ENCODE measurements at regions not wholly inside any gene's neighbourhood (a gene's known extent, or its start where the extent isn't known, plus 50 kb on each side); places are given as distances from the start of the nearest gene placed in this dataset.

DNA sequence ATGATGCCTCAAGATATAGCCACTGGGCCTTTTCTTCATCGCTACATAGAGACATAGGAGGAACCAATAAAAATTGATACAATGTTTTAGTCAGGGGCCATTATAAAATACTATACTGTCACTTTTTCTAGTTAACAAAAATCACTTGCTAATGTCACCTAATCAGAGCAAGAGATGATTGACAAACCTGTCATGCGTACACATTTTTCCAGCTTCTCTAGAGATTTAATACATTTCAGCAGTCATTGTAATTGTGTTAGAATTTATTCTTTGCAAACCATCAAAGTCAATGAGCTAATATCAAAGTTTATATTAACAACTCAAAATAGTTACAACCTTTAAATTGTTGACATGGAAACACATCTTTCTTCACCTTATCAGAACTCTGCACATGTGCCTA, 513.6 kb upstream of the SEMA6A start:
- BruUV-seq (replicated peaks) = no TSS peak
- no peak overlapping the region for H3K27ac Mint-ChIP-seq (ENCODE audit: low read depth, unreplicated experiment)
- no peak for DNase-seq (ENCODE audit: unreplicated experiment)
- H3K9me3 Mint-ChIP-seq (ENCODE audit: unreplicated experiment) = peaks cover 1% of the 10 kb centered on the region
- H3K4me1 Mint-ChIP-seq (ENCODE audit: insufficient read depth, unreplicated experiment) = no peaks in the 10 kb centered on the region
- TF ChIP-seq, protein P1, sequence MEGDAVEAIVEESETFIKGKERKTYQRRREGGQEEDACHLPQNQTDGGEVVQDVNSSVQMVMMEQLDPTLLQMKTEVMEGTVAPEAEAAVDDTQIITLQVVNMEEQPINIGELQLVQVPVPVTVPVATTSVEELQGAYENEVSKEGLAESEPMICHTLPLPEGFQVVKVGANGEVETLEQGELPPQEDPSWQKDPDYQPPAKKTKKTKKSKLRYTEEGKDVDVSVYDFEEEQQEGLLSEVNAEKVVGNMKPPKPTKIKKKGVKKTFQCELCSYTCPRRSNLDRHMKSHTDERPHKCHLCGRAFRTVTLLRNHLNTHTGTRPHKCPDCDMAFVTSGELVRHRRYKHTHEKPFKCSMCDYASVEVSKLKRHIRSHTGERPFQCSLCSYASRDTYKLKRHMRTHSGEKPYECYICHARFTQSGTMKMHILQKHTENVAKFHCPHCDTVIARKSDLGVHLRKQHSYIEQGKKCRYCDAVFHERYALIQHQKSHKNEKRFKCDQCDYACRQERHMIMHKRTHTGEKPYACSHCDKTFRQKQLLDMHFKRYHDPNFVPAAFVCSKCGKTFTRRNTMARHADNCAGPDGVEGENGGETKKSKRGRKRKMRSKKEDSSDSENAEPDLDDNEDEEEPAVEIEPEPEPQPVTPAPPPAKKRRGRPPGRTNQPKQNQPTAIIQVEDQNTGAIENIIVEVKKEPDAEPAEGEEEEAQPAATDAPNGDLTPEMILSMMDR (IDR thresholded peaks at IDR 0.05; ENCODE audit: unreplicated experiment) = no peak
- ChIA-PET CTCF (interaction anchor here (0.6 kb wide), 1 partner anchor 9 kb away, joined by 3 read pairs; no protein-coding TSS in a partner anchor), POLR2A (interaction anchor here (1.0 kb wide), 1 partner anchor 9 kb away, joined by 3 read pairs; no protein-coding TSS in a partner anchor)
- H3K27me3 Mint-ChIP-seq (ENCODE audit: insufficient read depth, unreplicated experiment) = no peaks in the 10 kb centered on the region
- H3K4me3 Mint-ChIP-seq (ENCODE audit: unreplicated experiment) = no peak overlapping the region
- intact Hi-C loops (cut with micrococcal nuclease) = no loop called here
- no peaks in the 10 kb centered on the region for H3K36me3 Mint-ChIP-seq (ENCODE audit: insufficient read depth, unreplicated experiment)

DNA sequence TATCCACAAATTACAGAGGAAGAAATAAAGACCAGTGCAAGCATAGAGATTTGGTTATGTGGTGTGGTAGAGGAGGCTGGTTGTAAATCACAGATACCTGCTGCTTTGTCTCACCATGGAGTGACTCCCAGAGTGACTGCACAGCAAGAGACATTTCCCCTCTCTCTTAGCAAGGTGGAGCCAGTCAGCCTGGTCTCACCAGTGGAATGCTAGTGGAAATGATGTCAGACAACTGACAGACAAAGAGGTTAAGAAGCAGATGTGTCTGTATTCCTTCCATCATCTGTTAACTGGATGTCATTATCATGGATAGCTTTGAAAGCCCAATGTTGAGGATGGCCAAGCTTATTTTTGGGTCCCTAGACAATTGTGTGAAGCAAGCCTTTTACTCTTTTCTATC, 509.4 kb upstream of the SEMA6A start:
- ChIA-PET POLR2A (no interaction called here), CTCF (interaction anchor here (0.7 kb wide), 3 partner anchors 31 to 503 kb away, joined by 3 read pairs; no protein-coding TSS in a partner anchor)
- no peak overlapping the region for H3K27ac Mint-ChIP-seq (ENCODE audit: low read depth, unreplicated experiment)
- TF ChIP-seq, protein P1 (IDR thresholded peaks at IDR 0.05; ENCODE audit: unreplicated experiment) = no peak
- H3K27me3 Mint-ChIP-seq (ENCODE audit: insufficient read depth, unreplicated experiment) = no peaks in the 10 kb centered on the region
- H3K4me3 Mint-ChIP-seq (ENCODE audit: unreplicated experiment) = no peak overlapping the region
- no peaks in the 10 kb centered on the region for H3K36me3 Mint-ChIP-seq (ENCODE audit: insufficient read depth, unreplicated experiment)
- no peaks in the 10 kb centered on the region for H3K9me3 Mint-ChIP-seq (ENCODE audit: unreplicated experiment)
- no TSS peak for BruUV-seq (replicated peaks)
- DNase-seq (ENCODE audit: unreplicated experiment) = no peak
- intact Hi-C loops (cut with micrococcal nuclease) = no loop called here
- H3K4me1 Mint-ChIP-seq (ENCODE audit: insufficient read depth, unreplicated experiment) = no peaks in the 10 kb centered on the region

DNA sequence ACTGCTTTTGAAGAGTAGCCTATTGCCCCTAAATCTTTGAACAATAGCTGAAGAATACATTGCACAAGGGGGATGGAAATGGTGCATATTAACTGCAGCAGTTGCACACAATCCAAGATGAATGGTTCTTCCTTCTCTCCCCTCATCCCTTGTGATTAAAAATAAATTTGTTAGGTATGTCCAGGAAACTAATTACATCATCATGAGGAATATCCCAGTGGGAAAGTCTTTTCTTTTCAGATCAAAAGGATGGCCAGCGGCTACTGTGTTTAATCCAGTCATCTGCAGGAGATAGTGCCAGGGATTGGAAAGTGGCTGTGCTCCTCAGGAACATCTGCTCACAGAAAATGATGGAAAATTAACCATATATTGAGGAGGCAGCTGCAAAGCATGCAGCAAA, 508.4 kb upstream of the SEMA6A start:
- Mint-ChIP-seq H3K36me3 (ENCODE audit: insufficient read depth, unreplicated experiment) (no peaks in the 10 kb centered on the region), H3K4me1 (ENCODE audit: insufficient read depth, unreplicated experiment) (no peaks in the 10 kb centered on the region), H3K27ac (ENCODE audit: low read depth, unreplicated experiment) (no peak overlapping the region), H3K4me3 (ENCODE audit: unreplicated experiment) (no peak overlapping the region), H3K27me3 (ENCODE audit: insufficient read depth, unreplicated experiment) (no peaks in the 10 kb centered on the region), H3K9me3 (ENCODE audit: unreplicated experiment) (no peaks in the 10 kb centered on the region)
- CTCF ChIA-PET = interaction anchor here (0.6 to 0.7 kb wide), 2 partner anchors 181 to 183 kb away, joined by 3 read pairs; no protein-coding TSS in a partner anchor
- no peak for DNase-seq (ENCODE audit: unreplicated experiment)
- TF ChIP-seq, protein P1 (IDR thresholded peaks at IDR 0.05; ENCODE audit: unreplicated experiment) = no peak
- intact Hi-C loops (cut with micrococcal nuclease) = no loop called here
- BruUV-seq (replicated peaks) = no TSS peak
- POLR2A ChIA-PET = no interaction called here

DNA sequence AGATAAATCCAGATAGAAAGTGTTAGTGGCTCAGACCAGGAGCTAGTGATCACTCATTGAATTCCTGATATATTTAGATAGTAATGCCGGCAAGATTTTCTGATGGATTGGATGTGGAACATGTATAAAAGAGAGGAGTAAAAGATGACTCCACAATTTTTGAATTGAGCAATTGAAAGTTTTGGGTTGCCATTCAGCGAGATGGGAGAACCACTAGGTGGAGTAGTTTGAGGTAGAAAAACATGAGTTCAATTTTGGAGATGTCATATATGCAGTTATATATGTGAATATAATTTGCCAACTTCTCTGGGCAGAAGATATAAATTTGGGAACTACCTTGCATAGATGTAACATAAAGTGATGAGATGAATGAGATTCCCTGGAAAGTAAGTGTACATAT, 502.5 kb upstream of the SEMA6A start:
- Mint-ChIP-seq H3K9me3 (ENCODE audit: unreplicated experiment) (no peaks in the 10 kb centered on the region), H3K4me1 (ENCODE audit: insufficient read depth, unreplicated experiment) (no peaks in the 10 kb centered on the region), H3K27me3 (ENCODE audit: insufficient read depth, unreplicated experiment) (no peaks in the 10 kb centered on the region), H3K27ac (ENCODE audit: low read depth, unreplicated experiment) (no peak overlapping the region), H3K36me3 (ENCODE audit: insufficient read depth, unreplicated experiment) (no peaks in the 10 kb centered on the region), H3K4me3 (ENCODE audit: unreplicated experiment) (no peak overlapping the region)
- DNase-seq (ENCODE audit: unreplicated experiment) = peak; percentile 51
- ChIA-PET CTCF (interaction anchor here (0.5 to 1.1 kb wide), 10 partner anchors 14 to 1716 kb away, joined by 3 to 6 read pairs (median 3); no protein-coding TSS in a partner anchor), POLR2A (no interaction called here)
- TF ChIP-seq, protein P1 (IDR thresholded peaks at IDR 0.05; ENCODE audit: unreplicated experiment) = peak; percentile 53
- BruUV-seq (replicated peaks) = no TSS peak
- intact Hi-C loops (cut with micrococcal nuclease) = loop anchor here (1.0 to 10.0 kb wide), 3 partner anchors 502 to 1880 kb away; partner anchors contain the start of gene SEMA6A
